HG03097 (cell line): ENCODE measurements at regions not wholly inside any gene's neighbourhood (a gene's known extent, or its start where the extent isn't known, plus 50 kb on each side); places are given as distances from the start of the nearest gene placed in this dataset.

Experiments
- ATAC-seq: cut with Tn5 transposase; IDR thresholded peaks from one replicate; pipeline ENCODE4 v1.9.1; 2021; ENCODE audit not compliant: unreplicated experiment, low FRiP score

GRCh38 chr13:58151452-58151851 is 519.9 kb downstream of the PCDH17 start:
- ATAC-seq = no peak

- no peak for ATAC-seq
These were observed 529.4 kb downstream of the PCDH17 start for GRCh38 chr13:58160980-58161379.

GRCh38 chr13:58165617-58166016 is 534.1 kb downstream of the PCDH17 start:
- no peak for ATAC-seq

GRCh38 chr13:58181111-58181510 is 549.6 kb downstream of the PCDH17 start:
- no peak for ATAC-seq

DNA sequence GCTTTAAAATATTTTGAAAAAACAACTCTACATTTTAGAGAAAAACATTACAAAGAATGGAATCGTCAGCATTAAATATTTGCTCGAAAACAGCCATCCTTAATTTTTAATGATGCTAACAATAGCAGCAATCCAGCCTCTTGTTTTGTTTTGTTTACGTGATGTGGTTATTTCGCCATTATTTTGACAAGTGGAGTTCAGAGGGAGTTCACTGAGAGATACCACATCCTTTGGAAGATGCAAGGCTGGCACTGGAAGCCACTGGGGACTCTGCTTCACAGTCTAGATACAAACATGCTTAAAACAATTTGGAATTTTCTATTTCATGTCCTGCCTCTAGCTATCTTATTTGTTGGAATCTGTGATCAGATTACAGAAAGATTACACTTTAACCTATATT is 556.3 kb downstream of the PCDH17 start:
- no peak for ATAC-seq

GRCh38 chr13:58190577-58190976 is 559.0 kb downstream of the PCDH17 start:
- no peak for ATAC-seq

DNA sequence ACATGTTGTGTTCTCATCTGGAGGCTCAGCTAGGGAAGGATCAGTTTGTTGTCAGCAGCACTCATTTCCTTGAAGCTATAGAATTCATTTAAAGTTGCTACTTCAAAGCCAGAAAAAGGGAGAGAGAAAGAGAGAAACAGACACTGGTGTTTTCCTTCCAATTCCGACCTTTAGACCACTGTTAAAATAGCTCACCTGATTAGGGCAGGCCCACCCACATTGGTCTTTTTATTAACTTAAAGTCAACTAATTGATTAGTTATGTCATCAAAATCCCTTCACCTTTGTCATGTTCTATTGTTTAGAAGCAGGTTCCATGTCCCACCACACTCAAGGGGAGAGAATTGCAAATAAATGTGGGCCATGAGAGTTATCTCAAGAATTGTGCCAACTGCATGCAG is 560.2 kb downstream of the PCDH17 start:
- ATAC-seq = no peak

GRCh38 chr13:58202099-58202498 is 570.6 kb downstream of the PCDH17 start:
- no peak for ATAC-seq

GRCh38 chr13:58207501-58207900 is 576.0 kb downstream of the PCDH17 start:
- ATAC-seq = no peak

DNA sequence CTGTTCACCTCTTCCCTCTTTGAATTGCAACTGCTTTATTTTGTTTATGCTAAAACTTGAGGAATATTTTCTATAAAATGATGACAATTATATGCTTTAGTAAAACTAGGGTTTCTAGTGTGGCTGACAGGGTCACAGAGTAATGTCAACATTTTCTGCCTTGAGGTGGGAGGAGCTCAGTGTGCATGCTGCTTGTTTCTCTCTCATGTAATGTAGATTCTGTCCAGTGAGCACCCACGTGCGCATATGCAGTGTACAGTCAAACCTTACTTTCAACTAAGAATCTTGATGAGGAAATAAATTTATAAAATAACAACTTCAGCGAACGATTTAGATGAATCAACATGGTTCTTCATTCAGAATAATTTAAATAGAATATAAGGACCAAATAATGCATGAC is 603.9 kb downstream of the PCDH17 start:
- no peak for ATAC-seq

- ATAC-seq = no peak
These were observed 607.6 kb downstream of the PCDH17 start for GRCh38 chr13:58238972-58239773.

GRCh38 chr13:58239774-58240268 is 608.3 kb downstream of the PCDH17 start:
- ATAC-seq = no peak

- ATAC-seq = no peak
These were observed 615.5 kb downstream of the PCDH17 start for GRCh38 chr13:58247080-58247479.

- no peak for ATAC-seq
These were observed 623.4 kb downstream of the PCDH17 start for GRCh38 chr13:58254943-58255342.

DNA sequence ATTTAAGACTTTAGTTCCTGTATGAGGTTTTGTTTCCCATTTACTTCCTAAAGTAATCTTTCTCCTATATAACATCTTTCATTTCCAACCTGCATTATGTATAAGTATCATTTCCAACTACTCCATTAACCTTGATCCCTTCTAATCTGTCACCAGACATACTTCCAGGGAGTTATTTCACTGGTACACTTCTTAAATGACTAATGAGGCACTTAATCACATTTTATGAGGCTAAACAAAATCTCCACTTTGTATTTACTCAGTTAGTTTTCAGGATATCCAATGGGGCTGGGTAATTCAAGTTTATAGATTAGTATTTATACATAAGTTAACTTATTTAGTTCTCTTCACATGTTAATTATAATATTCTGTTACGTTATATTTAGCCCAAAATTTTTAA is 634.7 kb downstream of the PCDH17 start:
- ATAC-seq = no peak

DNA sequence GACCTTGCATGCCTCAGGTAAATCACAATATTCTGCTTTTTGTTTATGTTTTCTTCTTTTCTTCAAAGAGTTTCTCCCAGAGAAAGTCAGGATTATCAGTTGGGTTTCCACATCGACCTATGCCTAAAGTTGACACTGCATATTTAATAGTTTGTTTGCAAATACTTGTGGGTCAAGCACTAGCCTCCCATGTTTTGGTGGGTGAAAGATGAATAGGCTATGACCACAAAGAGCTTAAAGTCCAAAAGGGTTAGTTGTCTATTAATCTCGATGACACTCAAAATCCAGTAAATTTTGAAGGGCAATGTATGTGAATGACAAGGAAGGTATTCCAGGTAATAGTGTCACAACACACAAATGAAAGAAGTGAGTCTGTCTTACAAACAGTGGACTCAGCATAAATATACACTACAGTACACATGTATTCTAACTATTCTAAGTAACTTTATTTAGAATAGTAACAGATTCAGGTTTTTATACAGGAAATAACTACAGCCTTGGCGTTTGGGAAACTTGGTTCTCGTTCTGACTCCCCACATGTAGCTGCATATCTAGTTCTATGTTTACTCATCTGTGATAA is 667.1 kb downstream of the PCDH17 start:
- no peak for ATAC-seq

DNA sequence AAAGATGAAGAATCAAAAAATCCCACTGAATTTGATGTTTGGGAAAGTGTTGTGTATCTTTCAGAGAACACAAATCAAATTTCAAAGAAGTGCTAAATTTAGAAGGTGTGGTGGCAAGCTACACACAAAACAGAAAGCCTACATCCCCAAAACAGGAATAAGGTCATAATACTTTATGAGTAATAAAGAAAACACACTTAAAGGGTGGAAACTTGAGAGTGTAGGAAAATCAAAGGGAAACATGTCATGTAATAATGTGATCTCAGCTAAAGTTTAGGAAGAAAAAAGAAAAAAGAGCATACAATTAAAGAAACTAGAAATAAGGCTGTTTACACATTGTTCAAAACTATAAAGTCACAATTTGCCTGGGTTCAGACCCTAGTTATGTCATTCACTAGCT is 668.7 kb downstream of the PCDH17 start:
- ATAC-seq = no peak

DNA sequence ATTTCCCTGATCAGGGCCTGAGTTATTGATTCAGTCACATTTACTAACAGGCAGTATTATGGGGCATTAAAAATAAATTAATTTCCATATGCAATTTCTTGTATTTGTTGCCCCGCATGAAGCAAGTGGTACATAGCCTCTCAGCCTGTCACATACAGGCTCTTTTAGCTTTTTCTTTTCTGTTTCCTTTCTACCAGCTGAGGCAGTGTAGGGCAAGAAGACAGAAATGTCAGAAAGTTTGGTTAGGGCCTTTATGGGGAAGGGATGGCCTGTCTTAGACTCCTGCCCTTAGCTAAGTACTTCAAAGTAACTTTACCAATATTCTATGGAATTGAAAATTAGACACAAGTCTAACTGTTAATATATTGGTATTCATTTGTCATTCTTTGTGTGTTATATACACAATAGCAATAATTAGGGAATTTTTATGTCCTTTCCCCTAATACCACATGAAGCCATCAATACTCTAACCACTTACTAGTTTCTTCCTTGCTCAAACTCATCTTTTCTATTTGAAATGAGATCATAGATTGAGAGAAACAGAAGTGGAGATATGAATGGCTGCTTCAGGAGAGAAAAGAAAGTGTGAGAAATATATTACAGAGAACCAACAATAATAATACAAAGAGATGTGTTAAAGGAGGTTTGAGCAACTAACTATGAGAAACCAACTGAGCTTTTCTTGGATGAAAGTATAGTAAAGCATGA is 669.6 kb downstream of the PCDH17 start:
- no peak for ATAC-seq

DNA sequence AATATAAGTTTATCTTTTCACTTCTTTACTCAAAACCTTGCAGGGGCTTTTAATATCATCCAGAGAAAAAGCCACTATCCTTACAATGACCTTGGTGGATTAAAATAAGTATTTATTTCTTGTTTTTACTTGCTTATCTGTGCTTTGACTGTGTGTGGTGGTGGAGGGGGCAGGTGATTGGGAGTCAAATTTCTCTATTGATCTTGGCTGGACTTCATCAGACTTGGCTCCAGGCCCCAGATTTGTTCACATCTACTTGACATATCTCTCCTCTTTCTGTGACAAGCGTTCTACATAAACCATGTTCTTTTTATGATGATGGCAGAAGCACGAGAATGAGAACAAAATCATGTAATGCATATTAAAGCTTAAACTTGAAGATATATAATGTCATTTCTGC is 670.8 kb downstream of the PCDH17 start:
- ATAC-seq = no peak

- ATAC-seq = no peak
These were observed 674.5 kb downstream of the PCDH17 start for GRCh38 chr13:58306062-58306461.

GRCh38 chr13:58313219-58313618 is 681.7 kb downstream of the PCDH17 start:
- ATAC-seq = no peak
